Vagina (tissue), 2 donors: ENCODE measurements at regions not wholly inside any gene's neighbourhood (a gene's known extent, or its start where the extent isn't known, plus 50 kb on each side); places are given as distances from the start of the nearest gene placed in this dataset.

ENCODE experiments used
- DNase-seq, 2 donors: peaks; one replicate each; pipeline ENCODE4 v3.0.0-alpha.2; 2017; ENCODE audit errors: extremely low spot score in 2 of 2
- H3K27ac ChIP-seq: fragments of 200-600 bp; sonication (generic); one replicate; pipeline ENCODE4 v1.5.1; 2019
- H3K27me3 ChIP-seq: fragments of 200-600 bp; sonication (generic); one replicate; pipeline ENCODE4 v1.5.1; 2019
- H3K36me3 ChIP-seq, 2 donors: fragments of 200-600 bp; sonication (generic); one replicate each; pipeline ENCODE4 v1.5.1; 2017 to 2019
- H3K4me1 ChIP-seq: fragments of 200-600 bp; sonication (generic); one replicate; pipeline ENCODE4 v1.5.1; 2019
- H3K4me3 ChIP-seq, 2 donors: fragments of 200-600 bp; sonication (generic); 1 replicate in 1 of 2; 2 replicates in 1 of 2; pipeline ENCODE4 v1.5.1; 2016 to 2019
- H3K9me3 ChIP-seq: fragments of 200-600 bp; sonication (generic); one replicate; pipeline ENCODE4 v1.5.1; 2019
- CTCF ChIP-seq, 3 experiments: fragments of 450-650 bp in 2 of 3; fragments of 200-600 bp in 1 of 3; sonication (generic) in 1 of 3; IDR thresholded peaks; one replicate each; pipeline ENCODE4 v1.5.1; 2017 to 2019; ENCODE audit warnings: antibody characterized with exemption in 3 of 3, mild to moderate bottlenecking in 2 of 3, moderate library complexity in 2 of 3
- POLR2A ChIP-seq, 2 donors: fragments of 450-650 bp; IDR thresholded peaks; one replicate each; pipeline ENCODE4 v1.6.1; 2017; ENCODE audit warnings: antibody characterized with exemption in 2 of 2, mild to moderate bottlenecking in 2 of 2, moderate library complexity in 2 of 2
- POLR2AphosphoS5 ChIP-seq, 2 donors: sonication (generic); formaldehyde crosslinking; IDR thresholded peaks; one replicate each; pipeline ENCODE4 v1.9.0; 2017; ENCODE audit warnings: antibody characterized with exemption in 2 of 2, mild to moderate bottlenecking in 2 of 2, low read depth in 1 of 2; ENCODE audit not compliant: insufficient read depth in 1 of 2
- intact Hi-C: fragments of 100-400 bp; cut with DNase I; formaldehyde crosslinking; loops from one replicate; pipeline ENCODE4 v1.15.1; 2023

DNA sequence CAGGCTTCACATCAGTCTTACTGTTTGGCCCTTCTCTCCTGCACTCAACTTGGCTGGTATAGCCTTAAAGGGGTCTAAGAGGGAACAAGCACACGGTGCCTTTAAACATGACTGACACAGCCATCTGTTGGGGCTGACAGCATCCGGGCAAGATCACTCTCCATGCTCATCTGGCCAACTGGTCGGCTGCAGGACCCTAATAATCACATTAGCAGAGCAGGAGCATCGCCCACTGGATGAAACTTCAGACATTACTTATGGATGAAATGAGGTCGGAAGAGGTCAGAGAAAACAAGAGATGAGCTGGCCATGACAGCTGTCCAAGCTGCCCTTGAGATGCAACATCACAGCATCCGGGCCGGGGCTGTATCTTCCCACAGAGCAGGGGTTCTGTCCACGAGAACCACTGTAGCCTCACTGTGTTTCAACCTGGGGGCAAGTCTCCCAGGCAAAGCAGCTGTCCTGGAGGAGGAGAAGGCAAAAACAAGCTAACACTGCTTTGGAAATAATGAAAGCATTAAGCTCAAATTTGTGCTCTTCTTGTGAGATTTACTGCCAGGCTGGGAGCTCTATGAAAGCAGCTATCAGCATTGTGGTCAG is 94.4 kb upstream of the TTC29 start:
- Histone ChIP-seq H3K27ac (no peak overlapping the region), H3K36me3 (no peaks in the 10 kb centered on the region), H3K4me1 (no peaks in the 10 kb centered on the region), H3K4me3 (no peak overlapping the region), H3K27me3 (no peaks in the 10 kb centered on the region), H3K9me3 (no peaks in the 10 kb centered on the region)
- intact Hi-C loops, result no loop called here
- no peak for DNase-seq
- TF ChIP-seq CTCF (IDR thresholded peaks at IDR 0.05) (no peak), POLR2AphosphoS5 (IDR thresholded peaks at IDR 0.05; ENCODE audit: insufficient read depth in 1 of 2, low read depth in 1 of 2) (no peak), POLR2A (IDR thresholded peaks at IDR 0.05) (no peak)

GRCh38 chr4:147040874-147041273 is 95.2 kb upstream of the TTC29 start:
- H3K4me3 ChIP-seq, result no peak overlapping the region
- H3K9me3 ChIP-seq, result no peaks in the 10 kb centered on the region
- TF ChIP-seq CTCF (IDR thresholded peaks at IDR 0.05), result no peak
- no peak for TF ChIP-seq POLR2AphosphoS5 (IDR thresholded peaks at IDR 0.05; ENCODE audit: insufficient read depth in 1 of 2, low read depth in 1 of 2)
- TF ChIP-seq POLR2A (IDR thresholded peaks at IDR 0.05), result no peak
- intact Hi-C loops, result no loop called here
- no peaks in the 10 kb centered on the region for H3K36me3 ChIP-seq
- no peaks in the 10 kb centered on the region for H3K4me1 ChIP-seq
- no peak for DNase-seq
- H3K27ac ChIP-seq, result no peak overlapping the region
- no peaks in the 10 kb centered on the region for H3K27me3 ChIP-seq

GRCh38 chr4:147041376-147041775 is 95.7 kb upstream of the TTC29 start:
- Histone ChIP-seq H3K4me1 (no peaks in the 10 kb centered on the region), H3K4me3 (no peak overlapping the region), H3K36me3 (no peaks in the 10 kb centered on the region), H3K27ac (no peak overlapping the region), H3K9me3 (no peaks in the 10 kb centered on the region), H3K27me3 (no peaks in the 10 kb centered on the region)
- TF ChIP-seq CTCF (IDR thresholded peaks at IDR 0.05) (no peak), POLR2AphosphoS5 (IDR thresholded peaks at IDR 0.05; ENCODE audit: insufficient read depth in 1 of 2, low read depth in 1 of 2) (no peak), POLR2A (IDR thresholded peaks at IDR 0.05) (no peak)
- DNase-seq, result no peak
- intact Hi-C loops, result no loop called here

DNA sequence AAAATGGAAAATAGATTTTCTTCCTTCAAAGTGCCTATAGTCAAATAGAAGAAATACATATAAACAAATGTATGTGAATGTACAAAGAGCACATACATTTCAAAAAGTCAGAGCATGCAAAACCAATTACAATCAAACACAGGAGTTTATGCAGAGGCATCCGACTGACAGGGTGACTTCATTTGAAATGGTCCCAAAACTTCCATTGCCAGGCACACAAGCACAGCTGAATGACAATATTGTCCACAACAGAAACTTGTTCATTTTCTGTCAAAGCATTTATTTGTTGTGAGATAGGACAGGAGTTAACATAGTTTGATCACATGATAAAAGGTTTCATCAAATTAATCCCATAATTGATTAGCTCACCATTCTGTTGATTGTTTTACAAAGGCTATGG is 96.4 kb upstream of the TTC29 start:
- Histone ChIP-seq H3K27ac (no peak overlapping the region), H3K4me3 (no peak overlapping the region), H3K27me3 (no peaks in the 10 kb centered on the region), H3K36me3 (no peaks in the 10 kb centered on the region), H3K9me3 (no peaks in the 10 kb centered on the region), H3K4me1 (no peaks in the 10 kb centered on the region)
- no peak for DNase-seq
- TF ChIP-seq POLR2AphosphoS5 (IDR thresholded peaks at IDR 0.05; ENCODE audit: insufficient read depth in 1 of 2, low read depth in 1 of 2) (no peak), CTCF (IDR thresholded peaks at IDR 0.05) (no peak), POLR2A (IDR thresholded peaks at IDR 0.05) (no peak)
- intact Hi-C loops, result no loop called here

DNA sequence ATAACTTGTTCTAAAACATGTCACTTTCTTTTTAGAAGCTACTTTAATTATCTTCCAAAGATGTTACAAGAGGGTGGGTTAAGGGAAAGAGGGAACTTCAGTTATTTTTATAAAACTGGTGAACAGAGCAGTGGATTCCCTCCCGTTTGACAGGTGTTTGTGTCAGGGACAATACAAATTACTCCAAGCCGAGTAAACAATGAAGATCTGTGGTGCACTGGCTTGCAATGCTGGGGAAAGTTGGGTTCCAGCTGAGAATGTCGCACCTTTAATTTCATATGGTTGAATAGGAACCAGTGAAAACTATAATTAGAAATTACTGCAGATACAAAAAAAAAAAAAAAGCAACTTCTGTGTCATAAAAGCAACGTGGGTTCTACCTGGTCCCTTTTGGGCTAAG is 98.6 kb upstream of the TTC29 start:
- intact Hi-C loops, result no loop called here

More for the DNA sequence above, 98.6 kb upstream of the TTC29 start:
- no peak for TF ChIP-seq POLR2AphosphoS5 (IDR thresholded peaks at IDR 0.05; ENCODE audit: insufficient read depth in 1 of 2, low read depth in 1 of 2)
- no peak for TF ChIP-seq CTCF (IDR thresholded peaks at IDR 0.05)
- no peak for TF ChIP-seq POLR2A (IDR thresholded peaks at IDR 0.05)
- no peaks in the 10 kb centered on the region for H3K4me1 ChIP-seq
- H3K27me3 ChIP-seq, result no peaks in the 10 kb centered on the region
- no peaks in the 10 kb centered on the region for H3K9me3 ChIP-seq
- H3K27ac ChIP-seq, result no peak overlapping the region
- no peak overlapping the region for H3K4me3 ChIP-seq
- no peak for DNase-seq
- H3K36me3 ChIP-seq, result no peaks in the 10 kb centered on the region
